Astrocyte of the cerebellum (primary cell): ENCODE measurements at regions not wholly inside any gene's neighbourhood (a gene's known extent, or its start where the extent isn't known, plus 50 kb on each side); places are given as distances from the start of the nearest gene placed in this dataset.

Experiments
- DNase-seq: peaks from one replicate; pipeline ENCODE4 v3.0.0-alpha.2; 2011; ENCODE audit warnings: low read depth
- H3K4me3 ChIP-seq: 2 replicates; pipeline ENCODE4 v1.5.1; 2011; ENCODE audit warnings: mild to moderate bottlenecking, low read depth, low read length, moderate library complexity
- CTCF ChIP-seq: IDR thresholded peaks from 2 replicates; pipeline ENCODE4 v1.5.1; 2012; ENCODE audit warnings: low read length, low read depth, moderate library complexity, mild to moderate bottlenecking; ENCODE audit errors: missing control alignments
- in situ Hi-C: cut with HindIII; loops from 2 replicates; pipeline ENCODE4 v1.10.0; 2017; ENCODE audit warnings: low sequenced_read_pairs

GRCh38 chr20:56870271-56870670 is 241.2 kb downstream of the TFAP2C start:
- H3K4me3 ChIP-seq = no peak overlapping the region
- no peak for DNase-seq
- in situ Hi-C loops = no loop called here
- no peak for TF ChIP-seq CTCF

GRCh38 chr20:56871691-56872090 is 242.6 kb downstream of the TFAP2C start:
- no peak for DNase-seq
- no peak overlapping the region for H3K4me3 ChIP-seq
- in situ Hi-C loops = no loop called here
- TF ChIP-seq CTCF = no peak

GRCh38 chr20:56872620-56873458 is 243.7 kb downstream of the TFAP2C start:
- H3K4me3 ChIP-seq = no peak overlapping the region
- DNase-seq = no peak
- no peak for TF ChIP-seq CTCF
- in situ Hi-C loops = no loop called here

GRCh38 chr20:56873836-56874235 is 244.7 kb downstream of the TFAP2C start:
- DNase-seq = no peak

GRCh38 chr20:56875052-56875659 is 246.1 kb downstream of the TFAP2C start:
- in situ Hi-C loops = no loop called here
- TF ChIP-seq CTCF = no peak
- no peak overlapping the region for H3K4me3 ChIP-seq
- peak; percentile 59 for DNase-seq

More at GRCh38 chr20:56873836-56874235, 244.7 kb downstream of the TFAP2C start:
- TF ChIP-seq CTCF = no peak
- no peak overlapping the region for H3K4me3 ChIP-seq
- in situ Hi-C loops = no loop called here

- no peak for TF ChIP-seq CTCF
- no peak overlapping the region for H3K4me3 ChIP-seq
- no peak for DNase-seq
- in situ Hi-C loops = no loop called here
These were observed 246.7 kb downstream of the TFAP2C start for GRCh38 chr20:56875803-56876202.
